ENCODE measurements at regions not wholly inside any gene's neighbourhood (a gene's known extent, or its start where the extent isn't known, plus 50 kb on each side); places are given as distances from the start of the nearest gene placed in this dataset.
"Not testable (repeated sequence)": the region's sequence is repeated elsewhere in the genome, so short reads cannot be mapped to it uniquely, and the experiment has no call there.

- H3K36me3 ChIP-seq, H3K27me3 ChIP-seq, H3K4me3 ChIP-seq, DNase-seq, H3K9me3 ChIP-seq: not testable (repeated sequence)
Measured at GRCh38 chr2:167739921-167740320, 507.5 kb downstream of the STK39 start.

- DNase-seq: no peak
- no peak overlapping the region for H3K4me3 ChIP-seq
- H3K27me3 ChIP-seq: no peaks in the 10 kb centered on the region
- no peaks in the 10 kb centered on the region for H3K9me3 ChIP-seq
- no peaks in the 10 kb centered on the region for H3K36me3 ChIP-seq
Measured at GRCh38 chr2:167733747-167734146, 513.6 kb downstream of the STK39 start.

GRCh38 chr2:167732326-167732725 lies 515.1 kb downstream of the STK39 start:
- H3K4me3 ChIP-seq: no peak overlapping the region
- no peak for DNase-seq
- H3K36me3 ChIP-seq: no peaks in the 10 kb centered on the region
- H3K9me3 ChIP-seq: no peaks in the 10 kb centered on the region
- no peaks in the 10 kb centered on the region for H3K27me3 ChIP-seq

GRCh38 chr2:167729911-167730310 lies 517.5 kb downstream of the STK39 start:
- no peaks in the 10 kb centered on the region for H3K36me3 ChIP-seq
- no peaks in the 10 kb centered on the region for H3K9me3 ChIP-seq
- H3K27me3 ChIP-seq: no peaks in the 10 kb centered on the region
- DNase-seq: no peak
- no peak overlapping the region for H3K4me3 ChIP-seq

GRCh38 chr2:167726788-167727187 lies 520.6 kb downstream of the STK39 start:
- H3K36me3 ChIP-seq: no peaks in the 10 kb centered on the region
- no peak overlapping the region for H3K4me3 ChIP-seq
- no peak for DNase-seq
- H3K27me3 ChIP-seq: no peaks in the 10 kb centered on the region; the same call in 1 of the 2 replicates
- H3K9me3 ChIP-seq: no peaks in the 10 kb centered on the region

GRCh38 chr2:167721593-167721992 lies 525.8 kb downstream of the STK39 start:
- no peaks in the 10 kb centered on the region for H3K36me3 ChIP-seq
- no peak overlapping the region for H3K4me3 ChIP-seq
- no peak for DNase-seq
- no peaks in the 10 kb centered on the region for H3K9me3 ChIP-seq
- no peaks in the 10 kb centered on the region; the same call in 1 of the 2 replicates for H3K27me3 ChIP-seq

- Histone ChIP-seq H3K36me3 (no peaks in the 10 kb centered on the region), H3K27me3 (no peaks in the 10 kb centered on the region; the same call in 1 of the 2 replicates), H3K4me3 (no peak overlapping the region), H3K9me3 (no peaks in the 10 kb centered on the region)
- no peak for DNase-seq
Measured at GRCh38 chr2:167719410-167719809, 528.0 kb downstream of the STK39 start.

GRCh38 chr2:167718560-167718959 lies 528.8 kb downstream of the STK39 start:
- no peak for DNase-seq
- H3K9me3 ChIP-seq: no peaks in the 10 kb centered on the region
- no peaks in the 10 kb centered on the region for H3K36me3 ChIP-seq
- no peaks in the 10 kb centered on the region; the same call in 1 of the 2 replicates for H3K27me3 ChIP-seq
- no peak overlapping the region for H3K4me3 ChIP-seq

- H3K27me3 ChIP-seq: no peaks in the 10 kb centered on the region
- DNase-seq: no peak
- H3K4me3 ChIP-seq: no peak overlapping the region
- no peaks in the 10 kb centered on the region for H3K36me3 ChIP-seq
- H3K9me3 ChIP-seq: no peaks in the 10 kb centered on the region
Measured at GRCh38 chr2:167715932-167716331, 531.5 kb downstream of the STK39 start.

- DNase-seq, H3K27me3 ChIP-seq, H3K36me3 ChIP-seq, H3K9me3 ChIP-seq, H3K4me3 ChIP-seq: not testable (repeated sequence)
Measured at GRCh38 chr2:167715498-167715897, 531.9 kb downstream of the STK39 start.

GRCh38 chr2:167712275-167712674 lies 535.1 kb downstream of the STK39 start:
- Histone ChIP-seq H3K36me3 (no peaks in the 10 kb centered on the region), H3K9me3 (no peaks in the 10 kb centered on the region), H3K4me3 (no peak overlapping the region), H3K27me3 (no peaks in the 10 kb centered on the region)
- no peak for DNase-seq

- Histone ChIP-seq H3K9me3 (no peaks in the 10 kb centered on the region), H3K27me3 (no peaks in the 10 kb centered on the region), H3K4me3 (no peak overlapping the region), H3K36me3 (no peaks in the 10 kb centered on the region)
- DNase-seq: no peak
Measured at GRCh38 chr2:167708998-167709397, 538.4 kb downstream of the STK39 start.

GRCh38 chr2:167706800-167707199 lies 540.6 kb downstream of the STK39 start:
- no peaks in the 10 kb centered on the region for H3K36me3 ChIP-seq
- no peak for DNase-seq
- H3K27me3 ChIP-seq: no peaks in the 10 kb centered on the region
- H3K4me3 ChIP-seq: no peak overlapping the region
- no peaks in the 10 kb centered on the region for H3K9me3 ChIP-seq

- Histone ChIP-seq H3K27me3 (no peaks in the 10 kb centered on the region), H3K9me3 (no peaks in the 10 kb centered on the region), H3K4me3 (no peak overlapping the region), H3K36me3 (no peaks in the 10 kb centered on the region)
- DNase-seq: no peak
Measured at GRCh38 chr2:167703441-167703840, 544.0 kb downstream of the STK39 start.

GRCh38 chr2:167702227-167702626 lies 545.2 kb downstream of the STK39 start:
- no peak overlapping the region for H3K4me3 ChIP-seq
- H3K9me3 ChIP-seq: no peaks in the 10 kb centered on the region
- H3K27me3 ChIP-seq: no peaks in the 10 kb centered on the region
- no peaks in the 10 kb centered on the region for H3K36me3 ChIP-seq
- DNase-seq: no peak

GRCh38 chr2:167701651-167702050 lies 545.7 kb downstream of the STK39 start:
- H3K27me3 ChIP-seq: no peaks in the 10 kb centered on the region
- H3K36me3 ChIP-seq: no peaks in the 10 kb centered on the region
- DNase-seq: no peak
- no peaks in the 10 kb centered on the region for H3K9me3 ChIP-seq
- no peak overlapping the region for H3K4me3 ChIP-seq

- H3K9me3 ChIP-seq: no peaks in the 10 kb centered on the region
- no peak overlapping the region for H3K4me3 ChIP-seq
- H3K27me3 ChIP-seq: no peaks in the 10 kb centered on the region
- no peak for DNase-seq
- H3K36me3 ChIP-seq: no peaks in the 10 kb centered on the region
Measured at GRCh38 chr2:167697948-167698347, 549.4 kb downstream of the STK39 start.

- H3K27me3 ChIP-seq: no peaks in the 10 kb centered on the region
- no peaks in the 10 kb centered on the region for H3K36me3 ChIP-seq
- DNase-seq: no peak
- no peak overlapping the region for H3K4me3 ChIP-seq
- no peaks in the 10 kb centered on the region for H3K9me3 ChIP-seq
Measured at GRCh38 chr2:167697194-167697593, 550.2 kb downstream of the STK39 start.

GRCh38 chr2:167692936-167693335 lies 554.5 kb downstream of the STK39 start:
- no peak overlapping the region for H3K4me3 ChIP-seq
- no peaks in the 10 kb centered on the region for H3K27me3 ChIP-seq
- H3K9me3 ChIP-seq: no peaks in the 10 kb centered on the region
- no peak for DNase-seq
- no peaks in the 10 kb centered on the region for H3K36me3 ChIP-seq
